ENCODE measurements at regions not wholly inside any gene's neighbourhood (a gene's known extent, or its start where the extent isn't known, plus 50 kb on each side); places are given as distances from the start of the nearest gene placed in this dataset.

DNA sequence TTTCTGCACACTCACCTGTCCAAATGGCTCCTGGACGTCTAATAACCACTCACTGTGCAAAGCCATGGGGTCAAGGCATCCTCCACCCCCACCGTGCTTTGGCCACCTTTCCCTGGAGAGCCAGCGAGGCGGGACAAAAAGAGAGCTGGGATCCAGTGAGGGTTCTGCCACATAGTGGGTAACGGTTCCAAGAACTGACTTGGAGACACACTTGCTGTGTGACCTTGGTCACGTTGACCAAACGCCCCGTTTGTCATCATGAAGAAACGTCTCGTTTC, 287.2 kb downstream of the TFAP2C start:
- TF ChIP-seq POLR2A (IDR thresholded peaks at IDR 0.05), result no peak
- TF ChIP-seq, protein P1, sequence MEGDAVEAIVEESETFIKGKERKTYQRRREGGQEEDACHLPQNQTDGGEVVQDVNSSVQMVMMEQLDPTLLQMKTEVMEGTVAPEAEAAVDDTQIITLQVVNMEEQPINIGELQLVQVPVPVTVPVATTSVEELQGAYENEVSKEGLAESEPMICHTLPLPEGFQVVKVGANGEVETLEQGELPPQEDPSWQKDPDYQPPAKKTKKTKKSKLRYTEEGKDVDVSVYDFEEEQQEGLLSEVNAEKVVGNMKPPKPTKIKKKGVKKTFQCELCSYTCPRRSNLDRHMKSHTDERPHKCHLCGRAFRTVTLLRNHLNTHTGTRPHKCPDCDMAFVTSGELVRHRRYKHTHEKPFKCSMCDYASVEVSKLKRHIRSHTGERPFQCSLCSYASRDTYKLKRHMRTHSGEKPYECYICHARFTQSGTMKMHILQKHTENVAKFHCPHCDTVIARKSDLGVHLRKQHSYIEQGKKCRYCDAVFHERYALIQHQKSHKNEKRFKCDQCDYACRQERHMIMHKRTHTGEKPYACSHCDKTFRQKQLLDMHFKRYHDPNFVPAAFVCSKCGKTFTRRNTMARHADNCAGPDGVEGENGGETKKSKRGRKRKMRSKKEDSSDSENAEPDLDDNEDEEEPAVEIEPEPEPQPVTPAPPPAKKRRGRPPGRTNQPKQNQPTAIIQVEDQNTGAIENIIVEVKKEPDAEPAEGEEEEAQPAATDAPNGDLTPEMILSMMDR (IDR thresholded peaks at IDR 0.05 in 8 of 11, conservative IDR thresholded peaks at IDR 0.05 in 3 of 11), result no peak
- TF ChIP-seq POLR2AphosphoS5 (IDR thresholded peaks at IDR 0.05), result no peak
